CD8-positive, alpha-beta memory T cell (primary cell): ENCODE measurements at regions not wholly inside any gene's neighbourhood (a gene's known extent, or its start where the extent isn't known, plus 50 kb on each side); places are given as distances from the start of the nearest gene placed in this dataset.

ENCODE experiments used
- CTCF ChIA-PET: fragments of 350-600 bp; sonication (Branson Sonifier 250); formaldehyde crosslinking; loops from one replicate; lab custom pipeline; 2021; ENCODE audit warnings: antibody characterized with exemption; lab: Charles Lee
- POLR2A ChIA-PET: fragments of 350-600 bp; sonication (Branson Sonifier 250); formaldehyde crosslinking; loops from one replicate; lab custom pipeline; 2021; ENCODE audit warnings: antibody characterized with exemption; lab: Charles Lee
- DNase-seq, 5 donors: peaks; one replicate each; pipeline versions ENCODE4 v3.0.0 to v3.0.0-alpha.2; 2020 to 2022; ENCODE audit warnings: mixed read lengths in 1 of 5
- H3K27ac ChIP-seq: one replicate; pipeline ENCODE4 v1.7.0; 2013; ENCODE audit warnings: low read depth, mild to moderate bottlenecking, low read length, moderate library complexity
- H3K27me3 ChIP-seq: 2 replicates; pipeline ENCODE4 v1.7.0; 2013; ENCODE audit warnings: low read length, mild to moderate bottlenecking; ENCODE audit not compliant: insufficient read depth, poor library complexity, severe bottlenecking
- H3K36me3 ChIP-seq: 2 replicates; pipeline ENCODE4 v1.7.0; 2013; ENCODE audit warnings: mild to moderate bottlenecking, low read length, moderate library complexity; ENCODE audit not compliant: insufficient read depth
- H3K4me1 ChIP-seq: 2 replicates; pipeline ENCODE4 v1.7.0; 2013; ENCODE audit warnings: mild to moderate bottlenecking, low read length, moderate library complexity; ENCODE audit not compliant: insufficient read depth
- H3K4me3 ChIP-seq: 2 replicates; pipeline ENCODE4 v1.7.0; 2013; ENCODE audit warnings: mild to moderate bottlenecking, low read length
- H3K9me3 ChIP-seq: 2 replicates; pipeline ENCODE4 v1.7.0; 2013; ENCODE audit warnings: mild to moderate bottlenecking, low read length
- H3K27ac Mint-ChIP-seq, 8 donors: one replicate each; pipeline ENCODE4 v1.8.0; 2020 to 2021; ENCODE audit warnings: mixed read lengths in 8 of 8, mild to moderate bottlenecking in 6 of 8, inconsistent platforms in 3 of 8, moderate library complexity in 3 of 8
- H3K27me3 Mint-ChIP-seq, 2 donors: one replicate each; pipeline ENCODE4 v1.8.0; 2020 to 2021; ENCODE audit warnings: mixed read lengths in 2 of 2, mild to moderate bottlenecking in 1 of 2, moderate library complexity in 1 of 2
- H3K36me3 Mint-ChIP-seq, 3 donors: one replicate each; pipeline ENCODE4 v1.8.0; 2020 to 2021; ENCODE audit warnings: mixed read lengths in 3 of 3, inconsistent platforms in 1 of 3, mild to moderate bottlenecking in 1 of 3
- H3K4me1 Mint-ChIP-seq, 3 donors: one replicate each; pipeline ENCODE4 v1.8.0; 2020 to 2021; ENCODE audit warnings: mixed read lengths in 3 of 3, inconsistent platforms in 1 of 3, mild to moderate bottlenecking in 1 of 3
- H3K4me3 Mint-ChIP-seq, 7 donors: one replicate each; pipeline ENCODE4 v1.8.0; 2020 to 2021; ENCODE audit warnings: mixed read lengths in 7 of 7, mild to moderate bottlenecking in 6 of 7, moderate library complexity in 4 of 7, inconsistent platforms in 2 of 7
- H3K9me3 Mint-ChIP-seq, 5 donors: one replicate each; pipeline ENCODE4 v1.8.0; 2020 to 2022; ENCODE audit warnings: mixed read lengths in 5 of 5, mild to moderate bottlenecking in 3 of 5, moderate library complexity in 2 of 5, inconsistent platforms in 1 of 5

DNA sequence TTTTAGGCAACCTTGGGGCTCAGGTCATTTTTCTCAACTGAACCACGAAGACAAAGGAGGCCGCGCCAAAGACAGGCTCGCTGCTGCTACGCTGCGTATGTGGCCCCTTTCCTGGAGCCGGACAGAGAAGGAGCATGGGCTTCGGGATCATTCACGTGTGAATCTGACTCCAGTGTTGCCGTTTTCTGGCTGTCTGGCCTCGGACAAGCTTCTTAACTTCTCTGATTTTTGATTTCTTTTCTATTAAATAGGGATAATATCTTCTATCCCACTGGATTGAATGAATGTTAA is 50.8 kb upstream of the ZNF366 start:
- peaks cover 7 to 13% (median 12%) of the 10 kb centered on the region in 3 donors for H3K4me1 Mint-ChIP-seq
- no peaks in the 10 kb centered on the region for H3K4me1 ChIP-seq

DNA sequence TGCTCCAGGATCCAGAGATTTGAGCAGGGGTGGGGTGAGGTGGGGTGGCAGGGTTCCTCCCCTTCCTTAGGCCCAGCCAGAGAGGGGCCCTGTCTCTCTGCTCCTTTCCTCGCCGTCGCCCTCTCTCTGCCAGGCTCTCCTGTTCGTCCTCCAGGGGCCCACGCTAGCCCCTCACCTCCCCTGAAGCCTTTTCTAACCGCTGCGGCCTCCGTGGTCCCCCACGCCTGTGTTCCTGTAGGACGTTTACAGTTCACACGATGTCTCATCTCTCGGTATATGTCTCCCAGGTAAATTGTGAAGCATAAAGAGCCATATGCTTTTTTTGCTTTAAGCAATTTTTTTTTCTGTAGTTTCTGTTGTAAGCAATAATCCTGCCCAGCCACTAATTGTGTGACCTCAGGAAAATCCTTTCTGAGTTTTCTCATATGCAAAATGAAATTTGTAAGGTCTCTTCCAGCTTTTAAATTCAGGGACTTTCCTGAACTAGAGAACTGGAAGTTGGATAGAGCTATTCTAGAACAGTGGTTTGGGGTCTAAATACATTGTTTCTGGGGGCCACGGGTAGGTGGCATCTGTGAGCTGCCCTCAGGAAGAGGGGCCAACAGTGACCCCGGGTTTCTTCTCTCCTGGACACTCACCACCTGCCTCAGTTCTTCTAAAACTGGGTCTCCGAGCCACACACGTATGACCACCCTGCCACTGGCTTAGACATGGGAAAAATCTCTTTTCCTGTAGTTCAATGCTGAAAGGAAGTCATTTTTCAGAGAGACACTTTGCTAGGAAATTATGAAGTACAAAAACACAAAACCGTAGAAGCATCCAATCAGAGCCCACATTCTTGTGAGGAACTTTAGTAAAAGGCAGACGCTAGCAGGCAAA is 50.2 kb upstream of the ZNF366 start:
- no peaks in the 10 kb centered on the region for H3K36me3 ChIP-seq
- no peak for DNase-seq
- Mint-ChIP-seq H3K4me1 (peaks cover 7 to 13% (median 12%) of the 10 kb centered on the region in 3 donors), H3K36me3 (no peaks in the 10 kb centered on the region), H3K27me3 (peaks cover 19 to 67% of the 10 kb centered on the region in 2 donors), H3K4me3 (peak overlapping the region in 6 of 7 donors; percentile 30 to 85 (median 49)), H3K9me3 (peaks cover 0 to under 1% (median 0%) of the 10 kb centered on the region in 5 donors), H3K27ac (peak overlapping the region in 1 of 8 donors; percentile 8)
- H3K27me3 ChIP-seq: peaks cover 3% of the 10 kb centered on the region
- ChIA-PET CTCF (no interaction called here), POLR2A (no interaction called here)
- H3K9me3 ChIP-seq: no peaks in the 10 kb centered on the region
- no peak overlapping the region for H3K4me3 ChIP-seq
- no peak overlapping the region for H3K27ac ChIP-seq
- H3K4me1 ChIP-seq: no peaks in the 10 kb centered on the region

More for the DNA sequence above, 50.8 kb upstream of the ZNF366 start:
- Mint-ChIP-seq H3K4me3 (no peak overlapping the region), H3K27me3 (peaks cover 18 to 62% of the 10 kb centered on the region in 2 donors), H3K9me3 (no peaks in the 10 kb centered on the region), H3K36me3 (no peaks in the 10 kb centered on the region), H3K27ac (no peak overlapping the region)
- DNase-seq: no peak
- no peaks in the 10 kb centered on the region for H3K9me3 ChIP-seq
- CTCF ChIA-PET: no interaction called here
- no peak overlapping the region for H3K27ac ChIP-seq
- H3K36me3 ChIP-seq: no peaks in the 10 kb centered on the region
- peaks cover 3% of the 10 kb centered on the region for H3K27me3 ChIP-seq
- H3K4me3 ChIP-seq: no peak overlapping the region
- POLR2A ChIA-PET: no interaction called here
